Left renal pelvis (tissue), 4 donors: ENCODE measurements at regions not wholly inside any gene's neighbourhood (a gene's known extent, or its start where the extent isn't known, plus 50 kb on each side); places are given as distances from the start of the nearest gene placed in this dataset.
"Not testable (repeated sequence)": the region's sequence is repeated elsewhere in the genome, so short reads cannot be mapped to it uniquely, and the experiment has no call there.

Source experiments
- DNase-seq, 4 donors: peaks; one replicate each; pipeline ENCODE4 v3.0.0-alpha.2; 2013; ENCODE audit warnings: low read depth in 4 of 4, low spot score in 3 of 4

GRCh38 chr4:129829373-129829772 lies 733.4 kb downstream of the C4orf33 start:
- no peak for DNase-seq

GRCh38 chr4:129839687-129840086 lies 743.7 kb downstream of the C4orf33 start:
- no peak for DNase-seq

GRCh38 chr4:129842096-129842495 lies 746.1 kb downstream of the C4orf33 start:
- DNase-seq, result no peak

GRCh38 chr4:129852434-129852833 lies 756.5 kb downstream of the C4orf33 start:
- no peak for DNase-seq

- DNase-seq, result not testable (repeated sequence)
These were observed 757.9 kb downstream of the C4orf33 start for GRCh38 chr4:129853685-129854467.

GRCh38 chr4:129862461-129862860 lies 766.5 kb downstream of the C4orf33 start:
- no peak for DNase-seq

GRCh38 chr4:129863206-129863605 lies 767.3 kb downstream of the C4orf33 start:
- DNase-seq, result no peak

GRCh38 chr4:129883996-129884395 lies 788.0 kb downstream of the C4orf33 start:
- no peak for DNase-seq

GRCh38 chr4:129897111-129897510 lies 801.2 kb downstream of the C4orf33 start:
- DNase-seq, result no peak

- no peak for DNase-seq
These were observed 803.9 kb downstream of the C4orf33 start for GRCh38 chr4:129899849-129900248.

- no peak for DNase-seq
These were observed 804.5 kb downstream of the C4orf33 start for GRCh38 chr4:129900430-129900953.

- no peak for DNase-seq
These were observed 805.3 kb downstream of the C4orf33 start for GRCh38 chr4:129901205-129901604.

GRCh38 chr4:129903861-129904260 lies 807.9 kb downstream of the C4orf33 start:
- DNase-seq, result no peak

- DNase-seq, result no peak
These were observed 809.3 kb downstream of the C4orf33 start for GRCh38 chr4:129905256-129905655.

GRCh38 chr4:129908117-129908516 lies 812.2 kb downstream of the C4orf33 start:
- no peak for DNase-seq

GRCh38 chr4:129916991-129917390 lies 821.0 kb downstream of the C4orf33 start:
- no peak for DNase-seq

- no peak for DNase-seq
These were observed 821.7 kb downstream of the C4orf33 start for GRCh38 chr4:129917651-129918050.

GRCh38 chr4:129926936-129927335 lies 831.0 kb downstream of the C4orf33 start:
- DNase-seq, result no peak

- DNase-seq, result no peak
These were observed 833.1 kb downstream of the C4orf33 start for GRCh38 chr4:129929052-129929451.

GRCh38 chr4:129929984-129930383 lies 834.0 kb downstream of the C4orf33 start:
- no peak for DNase-seq

GRCh38 chr4:129950217-129950616 lies 854.3 kb downstream of the C4orf33 start:
- DNase-seq, result no peak

GRCh38 chr4:129966175-129966574 lies 870.2 kb downstream of the C4orf33 start:
- no peak for DNase-seq
